ENCODE measurements at regions not wholly inside any gene's neighbourhood (a gene's known extent, or its start where the extent isn't known, plus 50 kb on each side); places are given as distances from the start of the nearest gene placed in this dataset.

- Histone ChIP-seq H3K4me3 (ENCODE audit: low read depth, low read length) (no peak overlapping the region), H3K4me1 (ENCODE audit: control insufficient read depth, insufficient read depth, low read length) (no peaks in the 10 kb centered on the region), H3K27ac (ENCODE audit: extremely low read depth, low read depth, low read length) (no peak overlapping the region), H3K36me3 (ENCODE audit: control insufficient read depth in 2 of 2, insufficient read depth in 1 of 2, low read length in 2 of 2) (no peaks in the 10 kb centered on the region), H3K9me3 (ENCODE audit: control insufficient read depth, insufficient read depth, low read depth, low read length) (no peaks in the 10 kb centered on the region)
- ChIA-PET POLR2A (no interaction called here), CTCF (no interaction called here)
- TF ChIP-seq ZNF239 (tag by site-specific recombination; IDR thresholded peaks at IDR 0.05) (no peak), ZNF18 (tag by site-specific recombination; IDR thresholded peaks at IDR 0.05) (no peak), ZNF530 (tag by site-specific recombination; IDR thresholded peaks at IDR 0.05; ENCODE audit: low read depth) (no peak), PRDM1 (tag by site-specific recombination; IDR thresholded peaks at IDR 0.05) (no peak), SP7 (tag by site-specific recombination; IDR thresholded peaks at IDR 0.05) (no peak), HOXC10 (CRISPR knock-in tag; IDR thresholded peaks at IDR 0.05) (no peak), SP2 (tag by site-specific recombination; IDR thresholded peaks at IDR 0.05) (no peak), PATZ1 (tag by site-specific recombination; IDR thresholded peaks at IDR 0.05) (no peak), KLF17 (tag by site-specific recombination; IDR thresholded peaks at IDR 0.05) (no peak), ZNF362 (tag by site-specific recombination; IDR thresholded peaks at IDR 0.05) (no peak), ZBTB49 (tag by site-specific recombination; IDR thresholded peaks at IDR 0.05; ENCODE audit: low read depth) (no peak), ZNF488 (tag by site-specific recombination; IDR thresholded peaks at IDR 0.05) (no peak)
Observed at GRCh38 chr4:187814737-187815465, 180.7 kb upstream of the ZFP42 start.

- no peaks in the 10 kb centered on the region for H3K4me1 ChIP-seq (ENCODE audit: control insufficient read depth, insufficient read depth, low read length)
- ChIA-PET CTCF (interaction anchor here (1.1 kb wide), 1 partner anchor 28 kb away, joined by 3 read pairs; no protein-coding TSS in a partner anchor), POLR2A (no interaction called here)
- H3K9me3 ChIP-seq (ENCODE audit: control insufficient read depth, insufficient read depth, low read depth, low read length) = no peaks in the 10 kb centered on the region
- no peak overlapping the region for H3K4me3 ChIP-seq (ENCODE audit: low read depth, low read length)
- H3K27ac ChIP-seq (ENCODE audit: extremely low read depth, low read depth, low read length) = no peak overlapping the region
- H3K36me3 ChIP-seq (ENCODE audit: control insufficient read depth in 2 of 2, insufficient read depth in 1 of 2, low read length in 2 of 2) = no peaks in the 10 kb centered on the region
- no peak for TF ChIP-seq ZBTB49 (tag by site-specific recombination; IDR thresholded peaks at IDR 0.05; ENCODE audit: low read depth)
- TF ChIP-seq ZNF202 (tag by site-specific recombination; IDR thresholded peaks at IDR 0.05; ENCODE audit: borderline replicate concordance) = no peak
- no peak for TF ChIP-seq ZNF639 (tag by site-specific recombination; IDR thresholded peaks at IDR 0.05)
- TF ChIP-seq ZBTB10 (tag by site-specific recombination; IDR thresholded peaks at IDR 0.05) = no peak
Observed at GRCh38 chr4:187826725-187827124, 168.8 kb upstream of the ZFP42 start.

All from HEK293 (cell line).